EL (cell line): ENCODE measurements at regions not wholly inside any gene's neighbourhood (a gene's known extent, or its start where the extent isn't known, plus 50 kb on each side); places are given as distances from the start of the nearest gene placed in this dataset.
"Not testable (repeated sequence)": the region's sequence is repeated elsewhere in the genome, so short reads cannot be mapped to it uniquely, and the experiment has no call there.

Source experiments
- DNase-seq: peaks from one replicate; pipeline ENCODE4 v3.0.0-alpha.2; 2016

DNA sequence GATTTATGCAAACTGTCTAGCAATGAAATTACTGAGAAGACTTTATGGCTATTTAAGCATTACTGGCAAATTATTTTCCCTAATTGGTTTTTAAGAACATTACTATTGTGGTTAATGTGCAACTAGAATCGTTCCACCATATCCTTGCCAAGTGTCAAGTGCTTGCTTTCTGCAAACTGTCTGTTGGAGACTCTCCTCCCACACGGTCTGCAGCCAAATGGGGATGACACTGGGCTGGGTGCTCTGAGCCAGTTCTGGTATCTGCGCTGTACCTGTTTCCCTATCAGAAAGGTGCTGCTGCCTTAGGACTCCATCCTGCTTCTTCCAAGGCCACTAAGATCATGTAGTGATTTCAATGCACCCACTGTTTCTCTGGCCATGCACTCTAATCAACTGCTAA, 110.4 kb downstream of the RAMP3 start:
- no peak for DNase-seq

DNA sequence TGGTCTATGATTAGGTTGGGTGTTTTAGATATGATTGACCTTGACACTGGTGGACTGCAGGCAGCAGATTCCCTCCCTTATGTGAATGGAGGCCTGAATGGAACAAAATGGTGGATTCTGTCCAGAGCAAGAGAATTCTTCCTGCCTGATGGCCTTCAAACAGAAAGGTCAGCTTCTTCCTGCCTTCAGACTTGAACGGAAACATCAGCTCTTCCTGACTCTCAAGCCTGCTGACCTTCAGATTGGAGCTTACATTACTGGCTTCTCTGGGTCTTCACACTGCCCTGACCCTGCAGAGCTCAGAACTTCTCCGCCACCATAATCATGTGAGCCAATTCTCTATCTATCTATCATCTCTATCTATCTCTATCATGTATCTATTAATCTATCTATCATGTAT, 111.6 kb downstream of the RAMP3 start:
- DNase-seq = no peak

DNA sequence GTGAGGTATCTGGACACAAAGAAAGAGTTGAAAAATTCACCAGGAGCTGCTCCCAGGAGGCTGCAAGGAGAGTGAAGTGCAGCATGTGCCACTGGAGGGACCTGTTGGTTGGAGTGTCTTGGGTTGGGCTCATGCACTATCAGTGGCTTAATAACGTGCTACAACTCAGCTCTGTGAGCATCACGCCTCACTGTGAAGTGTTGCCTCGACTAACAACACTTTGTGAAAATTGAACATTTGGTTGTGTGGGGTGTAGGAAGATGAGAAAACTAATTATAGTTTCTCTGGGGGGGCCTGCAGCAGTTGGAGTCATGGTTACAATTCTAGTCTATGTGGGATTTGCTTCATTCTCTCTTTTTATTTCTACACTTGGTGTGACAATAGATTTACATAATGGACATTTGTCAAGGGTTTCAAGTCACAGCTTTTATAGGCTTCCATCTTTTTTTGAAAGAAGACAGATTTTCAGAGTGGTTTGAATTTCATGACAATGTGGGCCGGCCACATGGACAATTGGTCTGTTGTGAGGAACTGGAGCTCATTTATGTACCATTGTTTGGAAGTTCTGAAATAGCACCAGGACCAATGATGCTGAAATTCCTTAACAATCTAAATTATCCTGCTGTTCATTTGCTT, 121.3 kb downstream of the RAMP3 start:
- no peak for DNase-seq

DNA sequence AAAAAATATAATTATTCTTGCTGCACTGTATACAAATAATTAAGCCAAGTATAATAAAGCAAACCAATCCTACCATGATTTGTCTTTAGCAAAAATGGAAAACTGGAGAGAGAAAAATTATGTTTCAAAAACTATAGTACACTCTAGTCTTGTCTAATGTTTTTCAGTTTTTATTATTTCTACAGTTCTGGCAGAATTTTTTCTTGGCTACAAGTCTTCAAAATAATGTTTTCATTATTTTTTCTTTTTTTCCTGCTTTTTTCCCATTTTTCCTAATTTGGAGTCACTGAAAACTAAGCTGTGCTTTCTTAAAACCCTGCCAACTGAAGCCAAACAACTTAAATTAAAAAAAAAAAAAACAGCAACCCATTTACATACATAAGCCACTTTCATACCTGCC, 132.0 kb downstream of the RAMP3 start:
- not testable (repeated sequence) for DNase-seq

- DNase-seq = no peak
Measured at GRCh38 chr7:45290880-45291279, 133.3 kb downstream of the RAMP3 start.

DNA sequence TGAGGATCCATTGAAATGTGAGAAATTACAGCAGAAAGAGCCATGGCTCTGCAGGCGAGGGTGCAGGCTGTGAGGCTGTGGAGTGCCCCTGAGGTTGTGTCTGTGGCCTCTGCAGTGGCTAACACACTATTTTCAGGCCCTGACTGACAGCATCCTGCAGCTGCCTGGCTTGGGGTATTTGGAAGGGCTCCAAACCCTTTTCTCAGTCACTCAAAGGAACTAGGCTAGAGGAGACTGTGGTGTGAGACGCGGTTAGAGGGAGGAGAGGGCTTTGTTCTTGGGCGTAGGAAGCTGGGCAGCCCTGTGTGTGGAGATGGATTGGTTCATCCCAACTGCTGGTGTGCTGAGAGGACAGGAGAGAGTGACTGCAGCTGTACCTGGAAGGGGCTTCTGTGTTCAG, 134.9 kb downstream of the RAMP3 start:
- DNase-seq = no peak

DNA sequence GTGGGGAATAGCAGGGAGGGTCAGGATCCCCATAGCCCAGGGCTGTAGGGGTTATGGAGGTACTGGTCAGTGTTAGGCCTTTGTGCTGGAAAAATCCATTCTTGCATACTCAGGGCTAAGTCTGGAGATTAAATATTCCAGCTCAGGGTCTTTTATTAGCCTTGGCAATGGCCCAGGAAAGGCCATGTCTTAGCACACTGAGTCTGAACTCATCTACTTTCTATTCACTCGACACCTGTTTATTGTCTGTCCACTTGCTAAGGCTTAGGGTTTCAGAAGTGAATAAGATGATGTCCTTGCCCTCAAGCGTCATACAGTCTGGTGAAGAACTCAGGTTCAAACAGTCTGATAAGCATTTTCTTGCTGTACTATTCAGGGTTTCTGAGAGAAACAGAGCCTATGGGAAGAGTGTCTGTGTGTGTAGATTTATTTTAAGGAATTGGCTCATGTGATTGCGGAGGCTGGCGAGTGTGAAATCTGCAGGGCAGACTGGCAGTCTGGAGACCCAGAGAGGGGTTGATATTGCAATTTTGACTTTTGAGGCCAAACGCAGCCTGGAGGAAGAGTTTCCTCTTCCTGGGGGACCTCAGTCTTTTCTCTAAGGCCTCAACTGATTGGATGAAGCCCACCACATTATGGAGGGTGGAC, 135.8 kb downstream of the RAMP3 start:
- no peak for DNase-seq

GRCh38 chr7:45294559-45294958, 137.0 kb downstream of the RAMP3 start:
- DNase-seq = no peak

DNA sequence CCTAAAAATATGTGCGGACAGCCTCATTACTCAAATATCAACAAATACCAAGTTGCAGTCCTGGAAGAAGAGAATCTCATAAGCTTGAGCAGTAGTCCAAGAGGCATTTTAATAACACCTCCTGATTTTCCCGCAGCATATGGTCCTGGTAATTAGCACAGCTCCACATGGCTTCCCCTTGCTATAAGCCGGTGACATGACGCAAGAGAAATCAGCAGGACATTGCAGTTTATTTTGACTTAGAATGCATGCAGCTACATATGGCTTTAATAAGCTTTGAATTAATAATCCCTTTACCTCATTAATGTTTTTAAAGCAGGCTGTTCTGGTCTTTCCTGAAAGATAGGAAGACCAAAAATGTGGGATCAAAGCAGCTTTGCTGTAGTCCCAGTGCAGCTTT, 137.6 kb downstream of the RAMP3 start:
- no peak for DNase-seq

- no peak for DNase-seq
Measured at GRCh38 chr7:45296748-45297147, 139.2 kb downstream of the RAMP3 start.

DNA sequence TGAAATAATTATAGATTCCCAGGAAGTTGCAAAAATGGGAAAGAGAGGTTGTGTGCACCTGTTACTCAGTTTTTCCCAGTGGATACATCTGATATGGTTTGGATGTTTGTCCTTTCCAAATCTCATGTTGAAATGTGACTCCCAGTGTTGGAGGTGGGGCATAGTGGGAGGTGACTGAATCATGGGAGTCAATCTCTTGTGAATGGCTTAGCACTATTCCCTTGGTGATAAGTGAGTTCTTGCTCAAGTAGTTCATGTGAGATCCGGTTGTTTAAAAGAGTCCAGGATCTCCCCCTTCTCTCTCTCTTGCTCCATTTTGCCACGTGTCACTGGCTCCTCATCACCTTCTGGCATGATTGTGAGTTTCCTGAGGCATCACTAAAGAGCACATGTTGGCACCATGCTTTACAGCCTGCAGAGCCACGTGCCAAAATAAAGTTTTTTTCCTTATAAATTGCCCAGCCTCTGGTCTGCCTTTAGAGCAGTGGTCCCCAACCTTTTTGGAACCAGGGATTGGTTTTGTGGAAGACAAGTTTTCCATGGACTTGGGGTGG, 149.2 kb downstream of the RAMP3 start:
- no peak for DNase-seq

DNA sequence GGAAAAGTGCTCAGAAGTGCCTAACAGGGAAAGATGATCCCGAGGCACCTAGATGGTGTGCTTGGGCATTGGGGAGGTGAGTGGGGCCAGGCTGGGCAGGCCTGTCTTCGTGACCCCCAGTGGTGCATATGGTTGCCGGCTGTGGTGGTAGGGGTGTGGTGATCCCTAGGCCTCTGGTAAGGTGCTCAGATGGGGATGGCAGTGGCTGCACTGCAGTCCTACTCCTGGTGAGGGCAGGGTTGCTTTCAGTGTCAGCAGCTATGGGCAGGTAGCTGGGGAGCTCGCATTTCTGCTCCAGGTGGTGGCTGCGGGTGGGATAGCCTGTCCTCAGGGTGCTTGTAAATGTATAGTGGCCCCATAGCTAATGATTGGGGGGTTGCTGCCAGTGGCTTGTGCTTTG, 154.0 kb downstream of the RAMP3 start:
- DNase-seq = no peak

DNA sequence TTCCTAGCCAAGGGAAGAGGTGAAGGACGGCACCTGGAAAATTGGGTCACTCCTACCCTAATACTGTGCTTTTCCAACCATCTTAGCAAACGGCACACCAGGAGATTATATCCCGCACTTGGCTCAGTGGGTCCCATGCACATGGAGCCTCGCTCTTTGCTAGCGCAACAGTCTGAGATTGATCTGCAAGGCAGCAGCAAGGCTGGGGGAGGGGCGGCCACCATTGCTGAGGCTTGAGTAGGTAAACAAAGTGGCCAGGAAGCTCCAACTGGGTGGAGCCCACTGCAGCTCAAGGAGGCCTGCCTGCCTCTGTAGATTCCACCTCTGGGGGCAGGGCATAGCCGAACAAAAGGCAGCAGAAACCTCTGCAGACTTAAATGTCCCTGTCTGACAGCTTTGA, 157.9 kb downstream of the RAMP3 start:
- not testable (repeated sequence) for DNase-seq

DNA sequence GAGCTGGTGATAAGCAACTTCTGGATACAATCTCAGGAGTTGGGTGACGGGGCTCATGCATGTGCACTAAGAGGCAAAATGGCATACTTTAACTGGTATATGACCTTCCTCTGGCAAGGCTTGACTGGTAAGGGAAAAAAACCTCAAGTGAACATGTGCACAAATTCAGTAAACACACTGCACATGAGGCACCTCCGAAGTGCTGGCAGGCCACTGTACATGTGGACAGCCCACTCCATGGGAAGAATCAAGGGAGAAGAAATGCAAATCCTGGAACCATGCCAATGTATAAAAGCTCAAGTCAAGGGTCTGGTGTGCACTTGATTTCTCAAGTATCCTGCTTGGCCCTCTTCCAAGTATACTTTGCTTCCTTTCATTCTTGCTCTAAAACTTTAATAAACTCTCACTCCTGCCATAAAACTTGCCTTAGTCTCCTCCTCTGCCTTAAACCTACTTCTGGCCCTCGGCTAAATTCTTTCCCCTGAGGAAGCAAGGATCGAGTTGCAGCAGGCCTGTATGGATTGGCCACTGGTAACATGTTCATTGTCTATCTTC, 167.2 kb downstream of the RAMP3 start:
- DNase-seq = no peak

GRCh38 chr7:45325378-45325777, 167.8 kb downstream of the RAMP3 start:
- no peak for DNase-seq

GRCh38 chr7:45328403-45328981, 170.9 kb downstream of the RAMP3 start:
- no peak for DNase-seq

DNA sequence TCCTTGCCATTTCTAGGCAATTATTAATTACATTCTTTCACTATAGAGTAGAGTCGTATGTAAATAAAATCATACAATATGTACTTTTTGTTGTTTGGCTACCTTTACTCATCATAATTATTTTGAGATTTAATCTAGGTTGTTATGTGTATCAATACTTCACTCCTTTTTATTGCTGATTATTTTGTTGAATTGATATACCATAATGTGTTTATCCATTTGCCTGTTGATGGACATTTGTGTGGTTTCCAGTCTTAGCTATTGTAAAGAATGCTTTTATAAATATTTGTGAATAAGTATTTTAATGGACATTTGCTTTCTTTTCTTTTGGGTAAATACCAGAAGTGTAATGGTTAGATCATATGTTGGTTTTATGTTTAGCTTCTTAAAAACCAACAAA, 174.0 kb downstream of the RAMP3 start:
- DNase-seq = no peak

DNA sequence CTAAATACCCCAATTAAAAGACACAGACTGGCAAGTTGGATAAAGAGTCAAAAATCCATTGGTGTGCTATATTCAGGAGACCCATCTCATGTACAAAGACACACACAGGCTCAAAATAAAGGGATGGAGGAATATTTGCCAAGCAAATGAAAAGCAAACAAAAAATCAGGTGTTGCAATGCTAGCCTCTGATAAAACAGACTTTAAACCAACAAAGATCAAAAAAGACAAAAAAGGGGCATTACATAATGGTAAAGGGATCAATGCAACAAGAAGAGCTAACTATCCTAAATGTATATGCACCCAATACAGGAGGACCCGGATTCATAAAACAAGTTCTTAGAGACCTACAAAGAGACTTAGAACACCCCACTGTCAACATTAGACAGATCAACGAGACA, 177.4 kb downstream of the RAMP3 start:
- not testable (repeated sequence) for DNase-seq

- peak; percentile 3 for DNase-seq
Measured at GRCh38 chr7:45342236-45342635, 184.6 kb downstream of the RAMP3 start.

DNA sequence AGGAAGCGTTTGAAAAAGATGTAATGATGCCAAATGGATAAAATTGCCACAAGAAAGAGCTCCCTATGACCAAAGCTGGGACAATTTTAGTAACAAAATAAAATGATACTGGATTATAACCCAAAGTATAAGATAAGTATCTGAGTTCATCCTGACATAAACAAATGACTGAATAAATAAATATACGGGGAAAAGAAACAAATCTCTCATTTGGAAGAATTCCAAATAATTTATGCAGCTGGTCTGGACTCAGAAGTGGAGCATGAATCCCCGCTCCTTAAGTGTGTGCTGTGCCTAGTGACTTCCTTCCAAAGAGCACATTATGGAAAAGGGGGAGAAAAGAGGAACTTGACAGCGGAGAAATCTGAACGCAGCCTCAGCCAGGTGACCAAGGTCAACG, 186.2 kb downstream of the RAMP3 start:
- DNase-seq = no peak

GRCh38 chr7:45347804-45348203, 190.2 kb downstream of the RAMP3 start:
- DNase-seq = peak; percentile 81

DNA sequence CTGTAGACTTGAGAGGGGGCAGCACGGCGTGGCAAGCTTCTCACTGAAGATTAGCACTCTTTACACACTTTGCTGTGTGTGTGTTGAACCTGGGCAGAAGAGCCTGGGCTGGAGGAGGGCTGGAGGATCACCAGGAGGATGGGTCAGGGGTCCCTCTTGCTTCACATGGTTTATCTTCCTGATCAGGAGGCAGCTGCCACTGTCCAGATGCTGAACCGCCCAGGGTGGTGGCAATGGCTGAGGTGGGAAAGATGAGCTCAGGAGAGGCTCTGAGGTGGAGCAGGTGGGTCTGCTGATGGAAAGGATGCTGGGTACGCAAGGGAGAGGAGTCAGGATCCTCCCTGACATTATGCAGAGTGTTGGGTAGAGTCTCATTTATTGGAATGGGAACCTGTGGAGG, 191.5 kb downstream of the RAMP3 start:
- no peak for DNase-seq

DNA sequence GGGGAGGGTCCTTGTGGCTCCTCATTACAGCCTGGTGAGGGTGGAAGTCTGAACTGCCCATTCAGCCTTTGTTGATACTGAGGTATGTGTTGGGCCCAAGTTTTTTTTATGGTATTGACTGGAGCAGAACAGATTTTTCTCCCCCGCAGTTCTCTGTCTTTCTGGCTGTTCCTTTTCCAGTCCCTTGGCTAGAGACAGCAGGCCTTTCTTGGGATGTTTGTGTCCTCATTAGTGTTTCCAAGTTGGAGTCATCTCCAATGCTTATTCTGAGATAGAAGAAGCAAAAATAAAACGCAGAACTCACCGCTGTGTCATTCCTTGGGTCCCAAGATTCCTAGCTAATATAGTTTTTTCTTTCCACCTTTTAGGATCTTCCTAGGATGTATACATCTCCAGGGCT, 193.3 kb downstream of the RAMP3 start:
- no peak for DNase-seq

- DNase-seq = no peak
Measured at GRCh38 chr7:45358287-45358686, 200.7 kb downstream of the RAMP3 start.
